Esophagus squamous epithelium (tissue), 4 donors: ENCODE measurements at regions not wholly inside any gene's neighbourhood (a gene's known extent, or its start where the extent isn't known, plus 50 kb on each side); places are given as distances from the start of the nearest gene placed in this dataset.

Source experiments
- POLR2A ChIP-seq, 4 donors: fragments of 450-650 bp; IDR thresholded peaks; one replicate each; pipeline ENCODE4 v1.6.1; 2017; ENCODE audit warnings: antibody characterized with exemption in 4 of 4, mild to moderate bottlenecking in 4 of 4, moderate library complexity in 3 of 4
- TF ChIP-seq, protein P1 (sequence below), 6 experiments: fragments of 450-650 bp in 4 of 6; fragments of 200-600 bp in 2 of 6; sonication (generic) in 2 of 6; IDR thresholded peaks; one replicate each; pipeline ENCODE4 v1.5.1; 2016 to 2019; ENCODE audit warnings: antibody characterized with exemption in 6 of 6, mild to moderate bottlenecking in 4 of 6, moderate library complexity in 4 of 6

- TF ChIP-seq POLR2A (IDR thresholded peaks at IDR 0.05): no peak
- TF ChIP-seq, protein P1, sequence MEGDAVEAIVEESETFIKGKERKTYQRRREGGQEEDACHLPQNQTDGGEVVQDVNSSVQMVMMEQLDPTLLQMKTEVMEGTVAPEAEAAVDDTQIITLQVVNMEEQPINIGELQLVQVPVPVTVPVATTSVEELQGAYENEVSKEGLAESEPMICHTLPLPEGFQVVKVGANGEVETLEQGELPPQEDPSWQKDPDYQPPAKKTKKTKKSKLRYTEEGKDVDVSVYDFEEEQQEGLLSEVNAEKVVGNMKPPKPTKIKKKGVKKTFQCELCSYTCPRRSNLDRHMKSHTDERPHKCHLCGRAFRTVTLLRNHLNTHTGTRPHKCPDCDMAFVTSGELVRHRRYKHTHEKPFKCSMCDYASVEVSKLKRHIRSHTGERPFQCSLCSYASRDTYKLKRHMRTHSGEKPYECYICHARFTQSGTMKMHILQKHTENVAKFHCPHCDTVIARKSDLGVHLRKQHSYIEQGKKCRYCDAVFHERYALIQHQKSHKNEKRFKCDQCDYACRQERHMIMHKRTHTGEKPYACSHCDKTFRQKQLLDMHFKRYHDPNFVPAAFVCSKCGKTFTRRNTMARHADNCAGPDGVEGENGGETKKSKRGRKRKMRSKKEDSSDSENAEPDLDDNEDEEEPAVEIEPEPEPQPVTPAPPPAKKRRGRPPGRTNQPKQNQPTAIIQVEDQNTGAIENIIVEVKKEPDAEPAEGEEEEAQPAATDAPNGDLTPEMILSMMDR (IDR thresholded peaks at IDR 0.05): no peak
Measured at GRCh38 chr12:114141921-114142564, 175.9 kb upstream of the RBM19 start.
